ENCODE measurements at regions not wholly inside any gene's neighbourhood (a gene's known extent, or its start where the extent isn't known, plus 50 kb on each side); places are given as distances from the start of the nearest gene placed in this dataset.

- no peak for TF ChIP-seq POLR2AphosphoS5 (IDR thresholded peaks at IDR 0.05)
- TF ChIP-seq POLR2A (IDR thresholded peaks at IDR 0.05) = no peak
Measured at GRCh38 chrX:2584251-2585157, 83.7 kb upstream of the DHRSX start.

Data from prostate gland (tissue), 1 donor.